Tibial artery (tissue), 4 donors: ENCODE measurements at regions not wholly inside any gene's neighbourhood (a gene's known extent, or its start where the extent isn't known, plus 50 kb on each side); places are given as distances from the start of the nearest gene placed in this dataset.
"Not testable (repeated sequence)": the region's sequence is repeated elsewhere in the genome, so short reads cannot be mapped to it uniquely, and the experiment has no call there.

Experiments used
- DNase-seq, 2 donors: peaks; one replicate each; pipeline ENCODE4 v3.0.0-alpha.2; 2019
- H3K27ac ChIP-seq, 2 donors: fragments of 200-600 bp; sonication (generic) in 1 of 2; 1 replicate in 1 of 2; 2 replicates in 1 of 2; pipeline ENCODE4 v1.5.1; 2018 to 2019; ENCODE audit warnings: mild to moderate bottlenecking in 1 of 2
- H3K27me3 ChIP-seq, 2 donors: fragments of 200-600 bp; sonication (generic) in 1 of 2; one replicate each; pipeline versions ENCODE4 v1.5.1 to v1.6.0; 2016 to 2019
- H3K36me3 ChIP-seq, 3 donors: fragments of 200-600 bp; sonication (generic) in 2 of 3; one replicate each; pipeline ENCODE4 v1.5.1; 2016 to 2019; ENCODE audit warnings: mild to moderate bottlenecking in 2 of 3
- H3K4me1 ChIP-seq, 4 donors: fragments of 200-600 bp; sonication (generic) in 2 of 4; 1 replicate in 3 of 4; 2 replicates in 1 of 4; pipeline ENCODE4 v1.5.1; 2016 to 2019
- H3K4me3 ChIP-seq, 2 donors: fragments of 200-600 bp; sonication (generic) in 1 of 2; 1 replicate in 1 of 2; 2 replicates in 1 of 2; pipeline ENCODE4 v1.5.1; 2018 to 2019; ENCODE audit warnings: mild to moderate bottlenecking in 2 of 2
- H3K9me3 ChIP-seq, 3 donors: fragments of 200-600 bp; sonication (generic) in 1 of 3; one replicate each; pipeline ENCODE4 v1.5.1; 2016 to 2019
- intact Hi-C: fragments of 100-400 bp; cut with DNase I; formaldehyde crosslinking; loops from one replicate; pipeline ENCODE4 v1.15.0; 2023; ENCODE audit warnings: low total_unique reads
- TF ChIP-seq, protein P1 (sequence below), 2 experiments: fragments of 200-600 bp in 1 of 2; fragments of 450-650 bp in 1 of 2; IDR thresholded peaks; one replicate each; pipeline ENCODE4 v1.5.1; 2017 to 2019; ENCODE audit warnings: antibody characterized with exemption in 2 of 2, mild to moderate bottlenecking in 1 of 2, moderate library complexity in 1 of 2

DNA sequence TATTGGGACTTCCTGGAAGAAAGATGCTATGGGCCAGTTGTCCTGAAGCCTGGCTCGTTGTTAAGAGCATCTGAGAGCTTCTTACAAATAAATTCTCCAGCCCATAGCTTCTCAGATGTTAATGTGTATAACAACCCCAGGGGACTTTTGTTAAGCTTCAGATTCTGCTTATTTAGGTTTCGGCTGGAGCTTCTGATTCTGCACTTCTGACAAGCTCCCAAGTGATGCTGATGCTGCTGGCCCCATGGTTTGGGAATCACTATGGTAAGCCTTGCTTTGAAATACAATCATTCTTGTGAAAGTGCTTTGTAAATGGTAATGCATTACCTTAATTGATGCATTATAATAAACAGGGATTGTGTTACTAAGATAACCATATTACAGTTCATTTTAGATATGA lies 281.8 kb upstream of the PLD5 start:
- H3K27ac ChIP-seq, result no peak overlapping the region
- no peaks in the 10 kb centered on the region for H3K36me3 ChIP-seq
- H3K4me3 ChIP-seq, result no peak overlapping the region
- no peaks in the 10 kb centered on the region for H3K9me3 ChIP-seq
- H3K4me1 ChIP-seq, result no peaks in the 10 kb centered on the region
- intact Hi-C loops, result no loop called here
- H3K27me3 ChIP-seq, result no peaks in the 10 kb centered on the region
- no peak for DNase-seq
- TF ChIP-seq, protein P1, sequence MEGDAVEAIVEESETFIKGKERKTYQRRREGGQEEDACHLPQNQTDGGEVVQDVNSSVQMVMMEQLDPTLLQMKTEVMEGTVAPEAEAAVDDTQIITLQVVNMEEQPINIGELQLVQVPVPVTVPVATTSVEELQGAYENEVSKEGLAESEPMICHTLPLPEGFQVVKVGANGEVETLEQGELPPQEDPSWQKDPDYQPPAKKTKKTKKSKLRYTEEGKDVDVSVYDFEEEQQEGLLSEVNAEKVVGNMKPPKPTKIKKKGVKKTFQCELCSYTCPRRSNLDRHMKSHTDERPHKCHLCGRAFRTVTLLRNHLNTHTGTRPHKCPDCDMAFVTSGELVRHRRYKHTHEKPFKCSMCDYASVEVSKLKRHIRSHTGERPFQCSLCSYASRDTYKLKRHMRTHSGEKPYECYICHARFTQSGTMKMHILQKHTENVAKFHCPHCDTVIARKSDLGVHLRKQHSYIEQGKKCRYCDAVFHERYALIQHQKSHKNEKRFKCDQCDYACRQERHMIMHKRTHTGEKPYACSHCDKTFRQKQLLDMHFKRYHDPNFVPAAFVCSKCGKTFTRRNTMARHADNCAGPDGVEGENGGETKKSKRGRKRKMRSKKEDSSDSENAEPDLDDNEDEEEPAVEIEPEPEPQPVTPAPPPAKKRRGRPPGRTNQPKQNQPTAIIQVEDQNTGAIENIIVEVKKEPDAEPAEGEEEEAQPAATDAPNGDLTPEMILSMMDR (IDR thresholded peaks at IDR 0.05), result no peak

DNA sequence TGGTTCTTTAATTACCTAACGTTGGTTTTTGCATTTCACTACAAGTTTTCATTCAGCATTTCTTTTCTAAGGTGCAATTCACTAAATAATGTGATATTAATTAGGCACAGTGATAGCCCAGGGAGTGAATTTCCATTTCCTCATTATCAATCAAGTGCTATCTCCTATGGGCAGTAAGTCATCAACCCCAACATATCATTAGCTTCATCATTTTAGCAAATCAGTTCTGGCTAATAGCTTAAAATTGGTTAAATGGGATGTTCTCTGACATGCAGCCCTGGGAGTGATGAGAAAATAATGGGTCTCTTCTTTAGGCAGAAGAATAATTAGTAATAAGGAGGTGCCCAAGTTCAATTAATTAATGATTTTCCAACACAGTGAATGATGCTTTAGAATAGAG lies 280.9 kb upstream of the PLD5 start:
- intact Hi-C loops, H3K4me1 ChIP-seq, H3K36me3 ChIP-seq, DNase-seq, H3K9me3 ChIP-seq, H3K27ac ChIP-seq, H3K27me3 ChIP-seq, H3K4me3 ChIP-seq: not testable (repeated sequence)

DNA sequence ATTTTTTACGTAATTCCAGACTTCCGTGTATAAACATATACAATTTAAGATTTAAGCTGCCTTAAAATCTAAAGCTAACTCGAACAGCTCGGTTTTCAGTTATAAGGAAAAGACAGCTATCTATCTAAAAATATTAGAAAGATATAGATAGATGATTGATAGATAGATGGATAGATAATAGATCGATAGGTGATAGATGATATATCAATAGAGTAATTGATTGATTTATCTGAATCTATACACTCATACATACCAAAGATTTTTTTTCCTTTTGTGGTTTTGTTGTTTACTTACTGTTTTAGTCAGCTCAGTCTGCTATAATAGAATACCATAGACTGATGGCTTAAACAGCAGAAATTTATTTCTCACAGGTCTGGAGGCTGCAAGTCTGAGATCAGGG lies 278.5 kb upstream of the PLD5 start:
- Histone ChIP-seq H3K4me1 (no peaks in the 10 kb centered on the region), H3K4me3 (no peak overlapping the region), H3K27ac (no peak overlapping the region), H3K36me3 (no peaks in the 10 kb centered on the region), H3K9me3 (no peaks in the 10 kb centered on the region), H3K27me3 (no peaks in the 10 kb centered on the region)
- intact Hi-C loops, result no loop called here
- TF ChIP-seq, protein P1 (IDR thresholded peaks at IDR 0.05), result no peak
- DNase-seq, result no peak

DNA sequence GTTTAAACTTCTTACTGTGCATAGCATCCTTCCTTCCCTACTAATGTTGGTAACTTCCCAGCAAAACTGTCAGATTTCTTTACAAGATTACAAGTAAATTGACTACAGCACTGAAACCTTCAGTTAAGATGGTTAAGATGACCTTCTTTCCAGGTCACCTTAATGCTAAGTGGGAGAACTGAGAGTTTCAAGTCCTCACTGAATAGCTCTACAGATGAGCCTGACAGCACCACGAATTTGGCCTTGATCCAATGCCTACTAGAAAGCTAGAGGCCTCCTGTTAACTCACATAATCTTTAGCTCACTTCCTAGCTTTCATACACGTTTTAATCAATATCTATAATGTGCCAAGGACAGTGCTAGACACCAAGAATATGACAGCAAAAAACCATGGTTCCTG lies 276.0 kb upstream of the PLD5 start:
- TF ChIP-seq, protein P1 (IDR thresholded peaks at IDR 0.05), result no peak
- no peaks in the 10 kb centered on the region for H3K36me3 ChIP-seq
- H3K27me3 ChIP-seq, result no peaks in the 10 kb centered on the region
- H3K4me3 ChIP-seq, result no peak overlapping the region
- no peaks in the 10 kb centered on the region for H3K9me3 ChIP-seq
- no peak overlapping the region for H3K27ac ChIP-seq
- DNase-seq, result no peak
- intact Hi-C loops, result no loop called here
- H3K4me1 ChIP-seq, result no peaks in the 10 kb centered on the region

DNA sequence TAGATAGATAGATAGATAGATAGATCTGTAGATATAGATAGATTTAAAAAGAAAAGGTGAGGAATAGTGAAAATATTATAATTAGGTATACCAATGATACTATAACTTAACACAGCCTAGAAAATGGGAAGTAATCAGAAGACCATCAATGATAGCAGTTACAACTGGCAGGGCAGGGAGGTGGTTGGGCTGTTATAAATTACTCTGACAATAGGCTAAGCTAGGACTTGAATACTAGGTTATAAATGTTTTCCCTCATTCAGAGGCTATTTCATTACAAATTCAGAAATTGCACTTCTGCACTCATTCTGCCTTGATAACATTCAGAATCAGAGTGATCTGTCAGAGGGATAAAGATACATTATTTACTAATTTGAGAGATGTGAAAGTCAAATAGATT lies 273.4 kb upstream of the PLD5 start:
- H3K27me3 ChIP-seq, result no peaks in the 10 kb centered on the region
- no peak overlapping the region for H3K27ac ChIP-seq
- intact Hi-C loops, result no loop called here
- DNase-seq, result no peak
- no peaks in the 10 kb centered on the region for H3K9me3 ChIP-seq
- H3K4me3 ChIP-seq, result no peak overlapping the region
- TF ChIP-seq, protein P1 (IDR thresholded peaks at IDR 0.05), result no peak
- no peaks in the 10 kb centered on the region for H3K36me3 ChIP-seq
- H3K4me1 ChIP-seq, result no peaks in the 10 kb centered on the region

DNA sequence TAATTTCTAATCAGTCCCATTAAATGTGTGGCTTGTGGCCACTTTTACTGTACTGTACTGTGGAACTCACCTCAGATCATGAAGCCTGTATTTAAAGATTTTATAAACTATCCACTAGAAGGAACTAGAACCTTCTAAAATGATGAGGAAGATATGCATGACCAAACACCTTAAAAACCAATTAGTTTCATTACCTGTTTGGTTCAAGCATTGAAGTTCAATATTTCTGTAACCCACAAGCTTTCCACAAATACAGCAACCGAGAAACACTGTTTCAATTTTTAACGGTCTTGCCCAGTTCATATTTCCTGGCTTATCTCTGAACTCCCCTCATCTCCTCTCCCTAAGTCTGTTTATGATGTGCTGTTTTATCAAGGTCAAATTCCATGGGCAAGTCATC lies 264.3 kb upstream of the PLD5 start:
- Histone ChIP-seq H3K9me3 (peaks cover 0 to 5% (median 0%) of the 10 kb centered on the region in 3 donors), H3K4me1 (no peaks in the 10 kb centered on the region), H3K4me3 (no peak overlapping the region), H3K27ac (no peak overlapping the region), H3K36me3 (no peaks in the 10 kb centered on the region), H3K27me3 (no peaks in the 10 kb centered on the region)
- TF ChIP-seq, protein P1 (IDR thresholded peaks at IDR 0.05), result no peak
- no peak for DNase-seq
- intact Hi-C loops, result no loop called here
